H1 (cell line): ENCODE measurements at regions not wholly inside any gene's neighbourhood (a gene's known extent, or its start where the extent isn't known, plus 50 kb on each side); places are given as distances from the start of the nearest gene placed in this dataset.

Source experiments
- CTCF ChIA-PET: fragments of 300-600 bp; sonication (Branson Sonifier 250); formaldehyde crosslinking; loops from one replicate; lab custom pipeline; 2021; ENCODE audit not compliant: partially characterized antibody; lab: Charles Lee
- POLR2A ChIA-PET: fragments of 300-600 bp; sonication (Branson Sonifier 250); formaldehyde crosslinking; loops from one replicate; lab custom pipeline; 2021; ENCODE audit warnings: inconsistent platforms; ENCODE audit not compliant: partially characterized antibody; lab: Charles Lee
- DNase-seq, 2 experiments: peaks; one replicate each; pipeline versions ENCODE4 v3.0.0 to v3.0.0-alpha.2; 2010 to 2022; ENCODE audit warnings: low spot score in 2 of 2, low read depth in 1 of 2, mixed read lengths in 1 of 2
- FAIRE-seq: peaks from 2 replicates; lab custom pipeline; 2011; peaks lifted over from hg19 to GRCh38; lab: Jason Lieb, UNC
- H2AFZ ChIP-seq: 2 replicates; pipeline ENCODE4 v1.8.1; 2012; ENCODE audit warnings: low read length, inconsistent platforms
- H2AK5ac ChIP-seq: 2 replicates; pipeline ENCODE4 v1.6.1; 2013; ENCODE audit warnings: low read depth, low read length
- H2BK120ac ChIP-seq: replicated peaks from 2 replicates; pipeline ENCODE3; 2013; ENCODE audit warnings: low read depth, low read length, inconsistent platforms
- H2BK12ac ChIP-seq: 2 replicates; pipeline ENCODE4 v1.6.1; 2013; ENCODE audit warnings: low read depth, low read length
- H2BK15ac ChIP-seq: 2 replicates; pipeline ENCODE4 v1.6.1; 2013; ENCODE audit warnings: low read length
- H2BK20ac ChIP-seq: 2 replicates; pipeline ENCODE4 v1.6.1; 2013; ENCODE audit warnings: low read length
- H2BK5ac ChIP-seq: 2 replicates; pipeline ENCODE4 v1.6.1; 2013; ENCODE audit warnings: low read depth, low read length
- H3K14ac ChIP-seq: 2 replicates; pipeline ENCODE4 v1.6.1; 2013; ENCODE audit warnings: inconsistent platforms; ENCODE audit not compliant: insufficient read length
- H3K18ac ChIP-seq: 2 replicates; pipeline ENCODE4 v1.6.1; 2013; ENCODE audit warnings: low read length; ENCODE audit errors: extremely low read depth
- H3K23ac ChIP-seq: 2 replicates; pipeline ENCODE4 v1.6.1; 2013; ENCODE audit warnings: inconsistent platforms; ENCODE audit not compliant: insufficient read length
- H3K23me2 ChIP-seq: 2 replicates; pipeline ENCODE4 v1.6.1; 2013; ENCODE audit warnings: low read depth, low read length
- H3K27ac ChIP-seq: 2 replicates; pipeline ENCODE4 v1.6.1; 2011; ENCODE audit warnings: low read depth, low read length, inconsistent platforms
- H3K27me3 ChIP-seq, 4 experiments: replicated peaks in 1 of 4; 1 replicate in 1 of 4; 2 replicates in 3 of 4; pipeline versions ENCODE4 v1.6.1 to v1.8.1; 2011 to 2013; ENCODE audit warnings: low read length in 3 of 4, mild to moderate bottlenecking in 3 of 4, inconsistent platforms in 2 of 4, mixed read lengths in 2 of 4, moderate library complexity in 1 of 4; ENCODE audit not compliant: control insufficient read depth in 3 of 4, insufficient read depth in 3 of 4; ENCODE audit errors: extremely low read depth in 1 of 4
- H3K36me3 ChIP-seq, 4 experiments: 2 replicates each; pipeline versions ENCODE4 v1.6.1 to v1.8.1; 2011 to 2013; ENCODE audit warnings: mild to moderate bottlenecking in 4 of 4, low read length in 3 of 4, moderate library complexity in 2 of 4, control low read depth in 1 of 4, inconsistent platforms in 1 of 4; ENCODE audit not compliant: insufficient read depth in 4 of 4, control insufficient read depth in 2 of 4
- H3K4ac ChIP-seq: replicated peaks from 2 replicates; pipeline ENCODE3; 2013; ENCODE audit warnings: low read length, low read depth, mixed read lengths, inconsistent platforms; ENCODE audit not compliant: insufficient read length
- H3K4me1 ChIP-seq, 4 experiments: replicated peaks in 1 of 4; 1 replicate in 1 of 4; 2 replicates in 3 of 4; pipeline versions ENCODE4 v1.6.1 to v1.8.1; 2011 to 2013; ENCODE audit warnings: low read length in 3 of 4, inconsistent platforms in 2 of 4, mixed read lengths in 1 of 4; ENCODE audit not compliant: insufficient read depth in 4 of 4, control insufficient read depth in 3 of 4
- H3K4me2 ChIP-seq, 2 experiments: 2 replicates each; pipeline versions ENCODE4 v1.6.1 to v1.8.1; 2011 to 2013; ENCODE audit warnings: low read depth in 2 of 2, low read length in 2 of 2, control low read depth in 1 of 2, inconsistent platforms in 1 of 2, mild to moderate bottlenecking in 1 of 2; ENCODE audit not compliant: insufficient read depth in 1 of 2
- H3K4me3 ChIP-seq, 4 experiments: fragments of 200-600, 300-600 bp in 1 of 4; sonication (generic), shearing (Covaris generic), sonication (Bioruptor Twin) in 1 of 4; 2 replicates each; pipeline versions ENCODE4 v1.5.1 to v1.8.1; 2011 to 2016; ENCODE audit warnings: low read length in 4 of 4, low read depth in 3 of 4, control low read depth in 2 of 4, inconsistent platforms in 2 of 4, mild to moderate bottlenecking in 2 of 4, mixed read lengths in 1 of 4, moderate library complexity in 1 of 4; ENCODE audit not compliant: insufficient read depth in 2 of 4; ENCODE audit errors: extremely low read depth in 1 of 4
- H3K56ac ChIP-seq: replicated peaks from 2 replicates; pipeline ENCODE3; 2013; ENCODE audit warnings: low read depth, mild to moderate bottlenecking, mixed read lengths, low read length, inconsistent platforms; ENCODE audit not compliant: insufficient read length
- H3K79me1 ChIP-seq: 2 replicates; pipeline ENCODE4 v1.6.1; 2013; ENCODE audit warnings: low read depth, low read length, control low read depth
- H3K79me2 ChIP-seq, 2 experiments: 2 replicates each; pipeline versions ENCODE4 v1.6.1 to v1.8.1; 2012 to 2013; ENCODE audit warnings: low read length in 2 of 2, mild to moderate bottlenecking in 2 of 2, inconsistent platforms in 1 of 2; ENCODE audit not compliant: insufficient read depth in 2 of 2, control insufficient read depth in 1 of 2
- H3K9ac ChIP-seq, 4 experiments: replicated peaks in 1 of 4; 1 replicate in 1 of 4; 2 replicates in 3 of 4; pipeline versions ENCODE4 v1.6.1 to v1.8.1; 2011 to 2013; ENCODE audit warnings: low read depth in 3 of 4, low read length in 3 of 4, control low read depth in 2 of 4, mild to moderate bottlenecking in 2 of 4, moderate library complexity in 2 of 4, inconsistent platforms in 1 of 4; ENCODE audit errors: extremely low read depth in 1 of 4
- H3K9me3 ChIP-seq, 2 experiments: 2 replicates each; pipeline versions ENCODE4 v1.6.1 to v1.8.1; 2012 to 2013; ENCODE audit warnings: mild to moderate bottlenecking in 2 of 2, moderate library complexity in 2 of 2, control low read depth in 1 of 2, inconsistent platforms in 1 of 2, low read depth in 1 of 2, low read length in 1 of 2, mixed read lengths in 1 of 2; ENCODE audit not compliant: insufficient read depth in 2 of 2
- H4K20me1 ChIP-seq, 2 experiments: replicated peaks in 1 of 2; 2 replicates each; pipeline versions ENCODE3 to v1.8.1; 2011 to 2013; ENCODE audit warnings: inconsistent platforms in 2 of 2, low read length in 2 of 2, mild to moderate bottlenecking in 1 of 2; ENCODE audit not compliant: insufficient read depth in 2 of 2, control insufficient read depth in 1 of 2
- H4K5ac ChIP-seq: 2 replicates; pipeline ENCODE4 v1.6.1; 2013; ENCODE audit warnings: low read length, low read depth, mixed read lengths, inconsistent platforms; ENCODE audit not compliant: insufficient read length
- H4K8ac ChIP-seq: 2 replicates; pipeline ENCODE4 v1.8.0; 2013; ENCODE audit warnings: mild to moderate bottlenecking, moderate library complexity, low read length, inconsistent platforms; ENCODE audit not compliant: insufficient read depth; ENCODE audit errors: extremely low read depth
- H4K91ac ChIP-seq: replicated peaks from 2 replicates; pipeline ENCODE3; 2013; ENCODE audit warnings: low read length, mixed read lengths, inconsistent platforms; ENCODE audit not compliant: insufficient read length
- EGR1 ChIP-seq: IDR thresholded peaks from 2 replicates; pipeline ENCODE4 v1.6.1; 2011; ENCODE audit warnings: low read depth, low read length, borderline replicate concordance
- HDAC2 ChIP-seq, 2 experiments: fragments of 300-600 bp in 1 of 2; sonication (generic) in 1 of 2; IDR thresholded peaks; 2 replicates each; pipeline ENCODE4 v1.6.1; 2011 to 2012; ENCODE audit warnings: low read depth in 2 of 2, low read length in 2 of 2, mild to moderate bottlenecking in 2 of 2, moderate library complexity in 2 of 2, borderline replicate concordance in 1 of 2, inconsistent platforms in 1 of 2
- HDAC6 ChIP-seq: IDR thresholded peaks from one replicate; pipeline ENCODE4 v1.7.1; 2012; ENCODE audit warnings: low read depth, mild to moderate bottlenecking, inconsistent platforms, low read length, moderate library complexity
- JUN ChIP-seq: IDR thresholded peaks from 2 replicates; pipeline ENCODE4 v1.6.1; 2011; ENCODE audit warnings: low read depth, mild to moderate bottlenecking, improper control_type of control experiment, low read length
- POLR2AphosphoS5 ChIP-seq: IDR thresholded peaks from 2 replicates; pipeline ENCODE4 v1.6.1; 2011; ENCODE audit warnings: low read depth, low read length
- RAD21 ChIP-seq, 2 experiments: IDR thresholded peaks in 1 of 2; conservative IDR thresholded peaks in 1 of 2; 2 replicates each; pipeline ENCODE4 v1.6.1; 2011; ENCODE audit warnings: low read depth in 2 of 2, low read length in 2 of 2, improper control_type of control experiment in 1 of 2, inconsistent platforms in 1 of 2, mild to moderate bottlenecking in 1 of 2, moderate library complexity in 1 of 2
- RXRA ChIP-seq: IDR thresholded peaks from 2 replicates; pipeline ENCODE4 v1.6.1; 2011; ENCODE audit warnings: low read depth, mild to moderate bottlenecking, low read length, moderate library complexity; ENCODE audit not compliant: insufficient read depth
- SP4 ChIP-seq: IDR thresholded peaks from 2 replicates; pipeline ENCODE4 v1.6.1; 2012; ENCODE audit warnings: low read length, inconsistent platforms
- SRF ChIP-seq: IDR thresholded peaks from 2 replicates; pipeline ENCODE4 v1.6.1; 2011; ENCODE audit warnings: mild to moderate bottlenecking, low read depth, low read length, moderate library complexity
- TCF12 ChIP-seq: IDR thresholded peaks from 2 replicates; pipeline ENCODE4 v1.6.1; 2011; ENCODE audit warnings: low read depth, mild to moderate bottlenecking, low read length
- WGBS, 2 experiments: shearing (Covaris generic) in 1 of 2; methylation state at CpG; one replicate each; pipeline versions ENCODE4 v1.1.6 to v1.1.7; 2013 to 2015; ENCODE audit warnings: low lambda C conversion rate in 2 of 2, mixed read lengths in 2 of 2, inconsistent platforms in 1 of 2, low coverage in 1 of 2, missing lambda C conversion rate in 1 of 2; ENCODE audit not compliant: insufficient replicate concordance in 2 of 2, insufficient coverage in 1 of 2, insufficient read length in 1 of 2; ENCODE audit errors: extremely low coverage in 1 of 2, missing lambda C conversion rate in 1 of 2; 5-methylcytosine and 5-hydroxymethylcytosine counted together
- TF ChIP-seq, protein P1 (sequence below): IDR thresholded peaks from 2 replicates; pipeline ENCODE4 v1.6.1; 2012; ENCODE audit warnings: low read length, inconsistent platforms

DNA sequence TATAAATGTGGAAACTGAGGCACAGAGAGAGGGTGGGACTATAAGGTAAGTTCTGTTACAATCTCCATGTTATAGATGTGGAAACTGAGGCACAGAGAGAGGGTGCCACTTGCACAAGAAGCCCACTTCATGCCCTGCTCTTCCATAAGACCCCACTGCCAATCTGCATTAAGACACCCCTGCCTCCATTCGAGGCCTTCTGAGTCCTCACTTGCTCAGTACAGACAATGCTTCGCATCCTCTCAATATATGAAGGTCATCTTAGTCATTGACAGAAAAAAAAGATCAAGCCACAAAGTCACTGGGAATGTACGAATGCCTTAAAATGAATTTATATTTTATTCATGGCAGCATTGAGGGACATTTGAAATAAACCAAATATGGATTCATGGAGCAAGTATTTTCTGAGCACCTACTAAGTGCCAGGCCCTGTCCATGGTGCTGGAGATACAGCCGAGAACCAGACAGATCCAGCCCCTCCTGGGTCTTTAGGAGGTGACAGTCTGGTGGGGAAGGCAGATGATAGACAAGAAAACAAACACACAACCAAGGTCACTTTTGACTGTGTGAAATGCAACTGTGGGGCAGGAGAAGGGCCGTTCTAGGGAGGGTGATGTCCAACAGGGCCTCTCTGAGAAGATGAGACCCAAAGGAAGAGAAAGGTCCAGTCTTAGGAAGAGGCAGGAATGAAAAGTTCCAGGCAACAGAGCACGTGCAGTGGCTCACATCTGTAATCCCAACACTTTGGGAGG is 92.5 kb upstream of the PTPN1 start:
- no peak overlapping the region for H3K27ac ChIP-seq
- CTCF ChIA-PET, result interaction anchor here (0.8 kb wide), 1 partner anchor 17 kb away, joined by 3 read pairs; no protein-coding TSS in a partner anchor
- FAIRE-seq, result no peak
- TF ChIP-seq TCF12, result no peak
- no peak for TF ChIP-seq JUN
- TF ChIP-seq RXRA, result no peak
- no peak for TF ChIP-seq RAD21 (IDR thresholded peaks at IDR 0.05 in 1 of 2, conservative IDR thresholded peaks at IDR 0.05 in 1 of 2; ENCODE audit: low read depth in 2 of 2, low read length in 2 of 2)
- TF ChIP-seq HDAC2 (IDR thresholded peaks at IDR 0.05; ENCODE audit: borderline replicate concordance in 1 of 2, low read depth in 2 of 2, low read length in 2 of 2), result no peak
- TF ChIP-seq POLR2AphosphoS5, result no peak
- TF ChIP-seq HDAC6, result no peak
- TF ChIP-seq SRF, result no peak
- no peak for TF ChIP-seq EGR1
- TF ChIP-seq SP4, result no peak
- TF ChIP-seq, protein P1, sequence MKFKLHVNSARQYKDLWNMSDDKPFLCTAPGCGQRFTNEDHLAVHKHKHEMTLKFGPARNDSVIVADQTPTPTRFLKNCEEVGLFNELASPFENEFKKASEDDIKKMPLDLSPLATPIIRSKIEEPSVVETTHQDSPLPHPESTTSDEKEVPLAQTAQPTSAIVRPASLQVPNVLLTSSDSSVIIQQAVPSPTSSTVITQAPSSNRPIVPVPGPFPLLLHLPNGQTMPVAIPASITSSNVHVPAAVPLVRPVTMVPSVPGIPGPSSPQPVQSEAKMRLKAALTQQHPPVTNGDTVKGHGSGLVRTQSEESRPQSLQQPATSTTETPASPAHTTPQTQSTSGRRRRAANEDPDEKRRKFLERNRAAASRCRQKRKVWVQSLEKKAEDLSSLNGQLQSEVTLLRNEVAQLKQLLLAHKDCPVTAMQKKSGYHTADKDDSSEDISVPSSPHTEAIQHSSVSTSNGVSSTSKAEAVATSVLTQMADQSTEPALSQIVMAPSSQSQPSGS, result no peak

More for the DNA sequence above, 92.5 kb upstream of the PTPN1 start:
- Histone ChIP-seq H3K9ac (no peak overlapping the region), H4K91ac (no peak overlapping the region), H3K4me1 (peaks cover 0 to 8% (median 3%) of the 10 kb centered on the region in 4 experiments; a peak in 5 of 7 replicates), H3K4me2 (no peak overlapping the region), H2BK20ac (no peak overlapping the region), H4K20me1 (no peaks in the 10 kb centered on the region), H4K5ac (no peak overlapping the region), H3K23ac (no peak overlapping the region), H2BK120ac (no peak overlapping the region), H3K9me3 (peaks cover 6 to 7% of the 10 kb centered on the region in 2 experiments; a peak in 3 of 4 replicates), H3K14ac (no peak overlapping the region), H3K36me3 (no peaks in the 10 kb centered on the region), H3K27me3 (no peaks in the 10 kb centered on the region; a peak in 1 of 7 replicates), H2AFZ (no peak overlapping the region), H3K4me3 (no peak overlapping the region), H3K79me2 (no peaks in the 10 kb centered on the region), H3K79me1 (no peaks in the 10 kb centered on the region), H3K56ac (no peak overlapping the region), H3K23me2 (no peaks in the 10 kb centered on the region), H2AK5ac (no peak overlapping the region), H2BK12ac (no peak overlapping the region), H3K4ac (no peak overlapping the region), H4K8ac (no peak overlapping the region), H3K18ac (no peak overlapping the region), H2BK15ac (no peak overlapping the region), H2BK5ac (no peak overlapping the region)
- DNase-seq, result no peak
- POLR2A ChIA-PET, result no interaction called here
- 85% methylated on average over 6 of the region's 6 CpGs; no CpG with 5 or more reads in 1 of the 2 experiments for WGBS, 2 experiments
